Left forelimb (tissue), 1 donor: ENCODE measurements at regions not wholly inside any gene's neighbourhood (a gene's known extent, or its start where the extent isn't known, plus 50 kb on each side); places are given as distances from the start of the nearest gene placed in this dataset.

Experiments used
- DNase-seq: peaks from one replicate; pipeline ENCODE4 v3.0.0-alpha.2; 2018; ENCODE audit warnings: low spot score

DNA sequence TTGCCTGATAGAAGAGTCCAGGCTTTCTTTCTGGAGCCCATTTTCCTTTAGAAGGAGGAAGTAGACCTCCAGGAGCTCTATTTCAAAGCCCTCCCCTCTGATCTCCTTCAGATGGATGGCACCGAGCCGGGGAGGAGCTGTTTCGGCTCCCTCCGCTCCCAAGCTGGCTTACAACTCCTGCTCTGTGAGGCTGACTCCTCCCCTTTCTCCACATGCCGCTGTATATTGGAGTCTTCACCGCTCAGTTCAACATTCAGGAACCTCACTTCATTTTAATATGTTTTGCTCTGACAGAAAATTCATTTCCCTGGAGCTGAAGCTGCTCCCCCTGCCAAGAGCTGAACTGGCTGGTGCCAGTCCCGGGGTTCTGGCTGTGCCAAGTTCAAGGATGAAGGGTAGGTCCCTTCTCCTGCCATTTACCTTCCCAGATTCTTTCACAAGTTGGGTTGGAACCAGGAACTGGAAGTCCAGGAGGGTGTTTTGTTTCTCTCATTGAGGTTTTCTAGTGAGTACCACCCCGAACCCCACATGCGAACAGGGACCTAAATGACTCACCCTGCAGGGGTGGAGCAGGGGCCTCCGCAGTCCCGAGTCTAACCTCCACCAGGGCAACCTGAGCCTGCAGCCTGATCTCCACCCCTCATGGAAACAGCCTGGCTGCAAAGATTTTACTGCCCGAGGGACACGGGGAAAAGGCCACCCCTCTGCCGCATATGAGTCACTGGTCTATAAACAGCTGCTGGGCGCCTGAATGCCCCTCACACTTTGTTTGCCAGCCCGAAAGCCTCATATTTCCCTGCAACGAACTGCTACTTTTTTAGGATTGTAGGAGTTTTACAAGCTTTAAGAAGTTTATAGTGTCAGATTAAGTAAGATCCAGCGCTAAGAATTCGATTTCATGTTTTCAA, 68.6 kb upstream of the FOXA2 start:
- no peak for DNase-seq

GRCh38 chr20:22653658-22654642, 69.6 kb upstream of the FOXA2 start:
- DNase-seq, result no peak

GRCh38 chr20:22663528-22664025, 79.2 kb upstream of the FOXA2 start:
- DNase-seq, result no peak

DNA sequence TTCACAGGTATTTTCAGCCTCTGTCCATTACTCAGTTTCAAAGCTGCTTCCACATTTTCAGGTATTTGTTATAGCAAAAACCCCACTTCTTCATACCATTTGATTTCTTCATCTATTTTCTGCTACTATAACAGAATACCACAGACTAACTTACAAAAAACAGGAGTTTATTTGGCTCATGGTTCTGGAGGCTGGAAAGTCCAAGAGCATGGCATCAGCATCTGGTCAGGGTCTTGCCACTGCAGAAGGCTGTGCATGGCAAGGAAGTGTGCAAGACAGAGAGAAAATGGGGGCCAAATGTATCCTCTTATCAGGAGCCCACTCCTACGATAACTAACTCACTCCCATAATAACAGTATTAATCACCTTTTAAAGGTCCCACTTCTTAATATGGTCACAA, 82.8 kb upstream of the FOXA2 start:
- no peak for DNase-seq

DNA sequence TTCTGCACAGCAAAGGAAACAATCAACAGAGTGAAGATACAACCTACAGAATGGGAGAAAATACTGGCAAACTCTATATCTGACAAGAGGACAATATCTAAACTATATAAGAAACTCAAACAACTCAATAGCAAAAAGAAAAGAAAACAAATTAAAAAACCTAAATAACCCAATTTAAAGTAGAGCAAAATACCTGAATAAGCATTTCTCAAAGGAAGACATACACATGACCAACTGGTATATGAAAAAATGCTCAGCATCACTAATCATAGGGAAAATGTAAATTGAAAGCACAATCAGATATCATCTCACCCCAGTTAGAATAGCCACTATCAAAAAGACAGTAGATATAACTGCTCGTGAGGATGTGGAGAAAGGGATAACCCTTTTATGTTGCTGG, 87.8 kb upstream of the FOXA2 start:
- no peak for DNase-seq

DNA sequence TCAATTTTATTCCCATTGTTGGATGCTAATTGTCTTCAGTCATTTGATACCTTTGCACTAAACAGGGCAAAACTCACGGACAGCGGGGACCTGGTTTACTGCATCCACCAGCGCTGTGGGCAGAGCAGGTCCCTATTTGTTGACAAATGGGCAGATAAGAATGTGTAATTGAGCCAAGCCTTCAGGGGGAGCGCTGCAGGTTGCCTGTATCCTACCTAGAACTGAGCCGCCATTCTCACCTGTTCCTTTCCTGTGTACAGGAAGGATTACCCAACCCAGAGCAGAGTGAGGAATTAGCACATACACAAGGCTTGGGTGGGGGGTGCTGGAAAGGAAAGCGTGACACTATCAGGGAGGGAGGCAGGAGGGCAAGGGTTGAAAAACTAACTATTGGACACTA, 89.1 kb upstream of the FOXA2 start:
- no peak for DNase-seq

DNA sequence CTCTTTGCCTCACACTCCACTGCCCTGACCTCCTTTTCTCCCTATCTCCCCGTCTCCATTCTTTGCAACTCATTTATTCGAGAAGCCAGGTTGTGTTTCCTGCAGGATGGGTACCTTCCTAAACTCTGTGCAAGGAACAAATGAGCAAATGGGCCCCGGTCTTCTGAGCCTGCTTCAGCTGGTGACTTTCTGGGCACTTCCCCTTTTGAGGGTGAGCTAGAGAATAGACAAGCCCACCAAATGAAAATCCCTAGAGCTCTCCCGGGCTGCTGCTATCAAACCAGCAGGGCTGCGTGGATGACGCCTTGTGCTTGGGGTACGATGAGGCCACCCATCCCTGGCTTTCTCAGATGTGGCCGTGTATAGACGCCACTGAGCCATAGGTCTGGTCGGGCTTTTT, 91.0 kb upstream of the FOXA2 start:
- no peak for DNase-seq

DNA sequence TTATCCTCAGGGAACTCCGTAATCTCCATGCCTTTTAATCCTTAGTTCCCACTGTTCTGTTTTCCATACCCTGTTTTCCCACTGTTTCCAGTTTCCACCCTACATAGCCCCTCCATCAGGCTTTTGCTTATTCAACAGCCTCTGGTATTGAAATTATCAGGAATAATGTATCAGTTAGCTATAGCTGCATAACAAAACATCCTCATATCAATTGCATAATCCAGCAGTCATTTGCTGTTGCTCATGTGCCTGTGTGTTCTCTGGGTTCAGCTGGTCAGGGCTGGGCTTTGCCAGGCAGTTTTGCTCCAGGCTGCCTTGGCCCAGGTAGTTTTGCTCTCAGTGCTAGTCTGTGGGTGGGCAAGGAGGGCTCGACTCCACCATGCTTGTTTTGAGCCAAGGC, 94.3 kb upstream of the FOXA2 start:
- DNase-seq, result no peak

- no peak for DNase-seq
Measured at GRCh38 chr20:22679197-22679596, 94.8 kb upstream of the FOXA2 start.

GRCh38 chr20:22680031-22680740, 95.8 kb upstream of the FOXA2 start:
- no peak for DNase-seq

DNA sequence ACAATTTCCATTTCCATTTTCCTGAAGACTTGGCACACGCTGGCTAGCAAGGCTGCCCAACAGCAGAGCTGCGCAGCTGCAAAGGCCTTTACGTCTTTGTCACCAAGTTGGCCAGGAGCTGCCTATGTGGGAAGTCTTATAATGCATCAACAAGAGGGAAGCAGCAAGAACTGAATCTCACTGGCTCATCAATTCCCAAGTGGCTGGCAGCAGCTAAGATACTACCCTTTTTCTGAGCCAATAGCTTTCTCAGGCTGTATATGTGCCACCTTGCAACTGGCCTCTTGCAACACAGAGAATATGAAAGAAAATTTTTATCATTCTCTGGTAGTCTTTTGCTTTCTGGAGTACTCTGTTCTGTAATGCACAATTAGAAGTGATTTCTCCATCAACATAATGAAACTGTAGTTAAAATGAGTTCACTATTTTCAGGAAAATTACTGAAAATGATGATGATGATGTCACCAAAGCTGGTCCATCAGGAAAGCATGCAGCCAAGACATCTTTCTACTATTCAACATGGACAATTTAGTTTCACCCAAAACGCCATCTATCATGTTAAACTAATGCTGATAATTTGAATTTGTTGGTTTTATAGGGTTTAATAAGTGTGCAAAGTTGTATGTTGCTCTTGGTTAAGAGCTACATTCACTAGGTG, 97.3 kb upstream of the FOXA2 start:
- no peak for DNase-seq

GRCh38 chr20:22682381-22682780, 98.0 kb upstream of the FOXA2 start:
- no peak for DNase-seq

DNA sequence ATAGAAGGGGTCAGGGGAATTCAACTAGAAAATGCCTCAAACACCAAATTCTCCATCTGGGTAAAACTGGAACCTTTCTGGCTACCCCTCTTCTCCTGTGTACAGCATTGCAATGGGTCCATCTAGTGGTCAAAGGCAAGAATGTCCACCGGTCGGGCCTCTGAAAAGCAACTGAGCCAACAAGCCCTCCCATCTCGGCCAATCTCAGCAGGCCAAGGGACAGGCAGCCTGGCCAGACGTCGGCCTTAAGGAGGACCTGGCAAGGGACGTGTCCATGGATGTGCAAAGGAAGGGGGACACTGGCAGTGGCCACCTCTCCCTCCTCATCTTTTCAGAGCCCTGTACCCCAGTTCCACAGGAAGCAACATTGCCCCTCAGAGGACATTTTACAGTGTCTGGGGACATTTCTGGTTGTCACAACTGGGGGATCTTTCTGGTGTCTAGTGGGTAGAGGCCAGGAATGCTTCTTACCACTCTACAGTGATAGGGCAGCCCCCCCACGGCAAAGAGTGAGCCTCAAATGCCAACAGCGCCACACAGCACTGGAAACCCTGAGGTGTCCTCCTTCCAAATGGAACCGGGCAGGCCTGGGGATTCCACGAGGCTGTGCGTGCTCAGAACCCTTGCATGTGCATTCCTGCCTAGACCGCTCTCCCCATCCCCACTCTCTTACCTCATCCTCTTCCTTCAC, 99.8 kb upstream of the FOXA2 start:
- no peak for DNase-seq

DNA sequence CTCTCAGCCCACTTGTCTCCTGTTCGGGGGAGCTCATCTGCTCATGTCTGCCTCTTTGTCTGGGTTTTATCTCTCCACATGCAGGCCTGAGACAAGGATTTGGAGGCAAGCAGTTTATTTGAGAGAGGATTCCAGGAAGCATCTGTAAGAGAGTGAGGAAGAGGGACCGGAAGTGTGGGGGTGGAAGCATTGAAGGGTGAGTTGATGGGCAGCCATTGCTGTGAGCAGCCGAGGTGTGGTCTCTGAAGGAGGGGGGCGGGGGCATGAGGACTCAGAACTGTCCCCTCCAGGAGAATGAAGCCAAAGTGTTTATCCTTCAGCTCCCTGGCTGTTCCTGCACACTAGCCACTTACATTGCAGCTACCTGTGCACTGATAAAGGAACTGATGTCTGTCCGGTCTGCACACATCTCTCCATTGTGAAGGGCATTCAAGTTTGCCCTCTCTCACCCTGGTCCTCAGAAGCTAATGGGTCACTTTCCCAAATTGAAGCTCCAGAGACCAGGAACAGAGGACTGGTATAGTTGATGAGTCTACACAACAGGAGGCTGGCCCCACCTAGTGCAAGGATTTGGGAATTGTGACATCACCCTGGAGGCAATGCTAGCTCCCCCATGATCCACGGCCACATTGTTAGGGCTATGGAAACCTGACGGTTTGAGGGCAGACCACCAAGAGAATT, 100.5 kb upstream of the FOXA2 start:
- DNase-seq, result no peak

DNA sequence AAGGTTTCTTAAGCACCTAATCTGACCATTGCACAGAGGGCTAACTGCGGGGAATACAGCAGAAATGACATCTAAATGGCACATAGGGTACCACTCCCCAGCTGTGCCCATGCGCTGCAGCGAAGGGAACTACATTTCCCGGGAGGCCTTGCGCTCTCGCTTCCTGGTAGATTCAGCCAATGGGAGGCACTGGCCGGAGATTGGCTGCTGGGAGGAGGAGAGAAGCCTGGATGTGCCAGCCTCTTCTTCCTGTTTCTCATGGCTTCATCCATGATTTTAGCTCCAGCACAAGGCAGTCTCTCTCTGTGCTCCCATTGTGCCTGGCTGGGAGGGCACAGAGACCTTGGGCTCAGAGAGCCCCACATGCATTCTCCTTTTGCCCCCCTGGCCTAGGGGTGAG, 101.7 kb upstream of the FOXA2 start:
- DNase-seq, result no peak

GRCh38 chr20:22687676-22688349, 103.4 kb upstream of the FOXA2 start:
- DNase-seq, result no peak

GRCh38 chr20:22688485-22688884, 104.1 kb upstream of the FOXA2 start:
- no peak for DNase-seq

- no peak for DNase-seq
Measured at GRCh38 chr20:22689266-22689665, 104.9 kb upstream of the FOXA2 start.

DNA sequence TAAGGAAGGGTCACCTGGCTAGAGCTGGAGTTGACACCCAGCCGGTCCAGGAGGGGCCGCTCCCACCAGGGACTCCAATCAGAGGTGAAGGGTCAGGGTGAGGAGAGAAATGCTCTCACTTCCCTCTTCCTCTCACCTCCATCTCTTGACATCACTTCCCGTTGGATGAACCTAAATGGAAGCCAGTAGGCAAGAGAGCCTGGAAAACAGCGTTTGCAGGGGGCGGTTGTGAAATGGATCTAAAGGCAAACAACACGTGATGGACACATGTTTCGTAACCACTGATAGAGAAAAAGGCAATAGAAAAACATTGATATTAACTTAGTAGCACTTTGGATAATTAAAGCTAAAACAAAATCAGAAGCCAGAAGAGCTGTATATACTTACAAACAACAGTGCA, 105.6 kb upstream of the FOXA2 start:
- no peak for DNase-seq
